ENCODE measurements at regions not wholly inside any gene's neighbourhood (a gene's known extent, or its start where the extent isn't known, plus 50 kb on each side); places are given as distances from the start of the nearest gene placed in this dataset.

GRCh38 chr7:22586101-22586785, 86.3 kb upstream of the STEAP1B start:
- no peak for TF ChIP-seq CTCF (IDR thresholded peaks at IDR 0.05)

- TF ChIP-seq CTCF (IDR thresholded peaks at IDR 0.05) = no peak
Observed at GRCh38 chr7:22584179-22584578, 84.2 kb upstream of the STEAP1B start.

- no peak for TF ChIP-seq CTCF (IDR thresholded peaks at IDR 0.05)
Observed at GRCh38 chr7:22582863-22583622, 83.1 kb upstream of the STEAP1B start.

- no peak for TF ChIP-seq CTCF (IDR thresholded peaks at IDR 0.05)
Observed at GRCh38 chr7:22581099-22581498, 81.1 kb upstream of the STEAP1B start.

- no peak for TF ChIP-seq CTCF (IDR thresholded peaks at IDR 0.05)
Observed at GRCh38 chr7:22579961-22580360, 80.0 kb upstream of the STEAP1B start.

GRCh38 chr7:22578007-22578733, 78.2 kb upstream of the STEAP1B start:
- TF ChIP-seq CTCF (IDR thresholded peaks at IDR 0.05) = no peak

GRCh38 chr7:22577470-22578001, 77.5 kb upstream of the STEAP1B start:
- TF ChIP-seq CTCF (IDR thresholded peaks at IDR 0.05) = no peak

Measured in LNCAP (cell line).